B cell (primary cell): ENCODE measurements at regions not wholly inside any gene's neighbourhood (a gene's known extent, or its start where the extent isn't known, plus 50 kb on each side); places are given as distances from the start of the nearest gene placed in this dataset.

Source experiments
- ATAC-seq: fragments of 200-7000 bp; cut with Tn5 transposase; one replicate; pipeline ENCODE4 v1.10.0; 2021; ENCODE audit warnings: low read depth, mild to moderate bottlenecking, moderate number of reproducible peaks, moderate library complexity
- CTCF ChIA-PET: fragments of 350-600 bp; sonication (Branson Sonifier 250); formaldehyde crosslinking; loops from one replicate; lab custom pipeline; 2021; ENCODE audit warnings: antibody characterized with exemption, inconsistent platforms; lab: Charles Lee
- POLR2A ChIA-PET: fragments of 350-600 bp; sonication (Branson Sonifier 250); formaldehyde crosslinking; loops from one replicate; lab custom pipeline; 2021; ENCODE audit warnings: antibody characterized with exemption; lab: Charles Lee
- DNase-seq: peaks from one replicate; pipeline ENCODE4 v3.0.0; 2013
- H2AFZ ChIP-seq: 2 replicates; pipeline ENCODE4 v1.6.1; 2012; ENCODE audit warnings: mild to moderate bottlenecking, low read depth, low read length; ENCODE audit not compliant: insufficient read depth, poor library complexity, severe bottlenecking
- H3K27ac ChIP-seq, 2 donors: 1 replicate in 1 of 2; 2 replicates in 1 of 2; pipeline ENCODE4 v1.5.1; 2012 to 2013; ENCODE audit warnings: low read length in 2 of 2, mild to moderate bottlenecking in 2 of 2, moderate library complexity in 1 of 2
- H3K27me3 ChIP-seq, 4 experiments: fragments of 200-600 bp in 1 of 4; sonication (generic) in 1 of 4; replicated peaks in 1 of 4; 1 replicate in 2 of 4; 2 replicates in 2 of 4; pipeline versions ENCODE4 v1.6.1 to v1.7.0; 2013 to 2016; ENCODE audit warnings: low read length in 3 of 4, mild to moderate bottlenecking in 2 of 4, mixed read lengths in 1 of 4, moderate library complexity in 1 of 4; ENCODE audit not compliant: insufficient read depth in 4 of 4, control insufficient read depth in 3 of 4; ENCODE audit errors: control extremely low read depth in 1 of 4
- H3K36me3 ChIP-seq, 2 experiments: replicated peaks in 1 of 2; 1 replicate in 1 of 2; 2 replicates in 1 of 2; pipeline versions ENCODE4 v1.6.1 to v1.7.1; 2013; ENCODE audit warnings: low read length in 1 of 2; ENCODE audit not compliant: insufficient read depth in 2 of 2, control insufficient read depth in 1 of 2; ENCODE audit errors: control extremely low read depth in 1 of 2, extremely low read depth in 1 of 2
- H3K4me1 ChIP-seq, 2 donors: fragments of 200-600 bp in 1 of 2; sonication (generic) in 1 of 2; 1 replicate in 1 of 2; 2 replicates in 1 of 2; pipeline versions ENCODE4 v1.5.1 to v1.6.1; 2013 to 2017; ENCODE audit warnings: low read length in 2 of 2; ENCODE audit not compliant: control insufficient read depth in 2 of 2, insufficient read depth in 2 of 2
- H3K4me2 ChIP-seq: replicated peaks from 2 replicates; pipeline ENCODE3; 2012; ENCODE audit warnings: mild to moderate bottlenecking, low read depth, low read length; ENCODE audit not compliant: poor library complexity, severe bottlenecking
- H3K4me3 ChIP-seq, 5 experiments: fragments of 200-600 bp in 1 of 5; sonication (generic) in 1 of 5; 1 replicate in 3 of 5; 2 replicates in 2 of 5; pipeline versions ENCODE4 v1.5.1 to v1.7.0; 2011 to 2016; ENCODE audit warnings: low read length in 4 of 5, mild to moderate bottlenecking in 4 of 5, low read depth in 2 of 5, control low read depth in 1 of 5, moderate library complexity in 1 of 5; ENCODE audit not compliant: insufficient read depth in 1 of 5; ENCODE audit errors: control extremely low read depth in 1 of 5, extremely low read depth in 1 of 5
- H3K79me2 ChIP-seq: fragments of 200-600 bp; sonication (generic); one replicate; pipeline ENCODE4 v1.6.0; 2016; ENCODE audit warnings: low read length; ENCODE audit not compliant: control insufficient read depth, insufficient read depth
- H3K9ac ChIP-seq: fragments of 200-600 bp; sonication (generic); 2 replicates; pipeline ENCODE4 v1.6.1; 2017; ENCODE audit warnings: mild to moderate bottlenecking, low read length, moderate library complexity
- H3K9me3 ChIP-seq, 3 donors: one replicate each; pipeline versions ENCODE4 v1.6.1 to v1.7.1; 2013; ENCODE audit warnings: low read length in 2 of 3; ENCODE audit not compliant: control insufficient read depth in 2 of 3, insufficient read depth in 1 of 3; ENCODE audit errors: control extremely low read depth in 1 of 3
- H4K20me1 ChIP-seq: 2 replicates; pipeline ENCODE4 v1.6.0; 2012; ENCODE audit warnings: mild to moderate bottlenecking, low read length; ENCODE audit not compliant: insufficient read depth, control insufficient read depth, poor library complexity, severe bottlenecking
- H3K27ac Mint-ChIP-seq: one replicate; pipeline ENCODE4 v1.8.0; 2021; ENCODE audit warnings: mixed read lengths
- H3K27me3 Mint-ChIP-seq: one replicate; pipeline ENCODE4 v1.8.0; 2021; ENCODE audit warnings: mixed read lengths
- H3K4me1 Mint-ChIP-seq: one replicate; pipeline ENCODE4 v1.8.0; 2021; ENCODE audit warnings: mixed read lengths
- H3K4me3 Mint-ChIP-seq: one replicate; pipeline ENCODE4 v1.8.0; 2021; ENCODE audit warnings: mixed read lengths
- H3K9me3 Mint-ChIP-seq: one replicate; pipeline ENCODE4 v1.8.0; 2022; ENCODE audit warnings: mixed read lengths; ENCODE audit not compliant: insufficient read depth
- CTCF ChIP-seq: fragments of 200-600 bp; IDR thresholded peaks from one replicate; pipeline ENCODE4 v1.8.0; 2022; ENCODE audit warnings: antibody characterized with exemption, mild to moderate bottlenecking
- EZH2 ChIP-seq: IDR thresholded peaks from 2 replicates; pipeline ENCODE4 v1.6.1; 2012; ENCODE audit warnings: borderline replicate concordance, low read depth, mild to moderate bottlenecking, moderate library complexity, low read length; ENCODE audit not compliant: insufficient read depth, poor library complexity, severe bottlenecking
- WGBS: methylation state at CpG from one replicate; pipeline ENCODE4 v1.1.5; 2013; ENCODE audit warnings: missing lambda C conversion rate; ENCODE audit not compliant: insufficient coverage; 5-methylcytosine and 5-hydroxymethylcytosine counted together
- intact Hi-C: fragments of 100-400 bp; cut with micrococcal nuclease; formaldehyde crosslinking; loops from one replicate; pipeline ENCODE4 v1.10.0; 2022

- no peaks in the 10 kb centered on the region for H3K9me3 Mint-ChIP-seq
- POLR2A ChIA-PET: no interaction called here
- no peak overlapping the region for H2AFZ ChIP-seq
These were observed 290.4 kb upstream of the STT3B start for GRCh38 chr3:31242026-31242960.

More at GRCh38 chr3:31242026-31242960, 290.4 kb upstream of the STT3B start:
- intact Hi-C loops: loop anchor here (5.0 kb wide), 1 partner anchor 40 kb away; no protein-coding TSS in a partner anchor
- Histone ChIP-seq H3K27ac (no peak overlapping the region), H3K4me3 (no peak overlapping the region), H3K4me1 (no peaks in the 10 kb centered on the region), H3K4me2 (no peak overlapping the region), H4K20me1 (no peaks in the 10 kb centered on the region), H3K9me3 (no peaks in the 10 kb centered on the region), H3K9ac (no peak overlapping the region), H3K36me3 (no peaks in the 10 kb centered on the region), H3K79me2 (no peaks in the 10 kb centered on the region), H3K27me3 (no peaks in the 10 kb centered on the region)
- no CpG with 5 or more reads among the region's 3 CpGs for WGBS
- peaks cover 14% of the 10 kb centered on the region for H3K27me3 Mint-ChIP-seq
- no peak for DNase-seq
- no peak overlapping the region for H3K4me3 Mint-ChIP-seq
- CTCF ChIA-PET: interaction anchor here (1.5 kb wide), 1 partner anchor 10 kb away, joined by 5 read pairs; no protein-coding TSS in a partner anchor
- H3K4me1 Mint-ChIP-seq: no peaks in the 10 kb centered on the region
- no peak for ATAC-seq
- TF ChIP-seq CTCF: no peak
- no peak for TF ChIP-seq EZH2
- H3K27ac Mint-ChIP-seq: no peak overlapping the region
